AG04450 (cell line): ENCODE measurements at regions not wholly inside any gene's neighbourhood (a gene's known extent, or its start where the extent isn't known, plus 50 kb on each side); places are given as distances from the start of the nearest gene placed in this dataset.

ENCODE experiments used
- CTCF ChIA-PET: fragments of 300-600, 350-600 bp; formaldehyde crosslinking; extraction: SDS; loops from one replicate; lab custom pipeline; 2022; ENCODE audit warnings: antibody characterized with exemption, inconsistent platforms; lab: Charles Lee
- POLR2A ChIA-PET: fragments of 350-600 bp; formaldehyde crosslinking; extraction: SDS; loops from one replicate; lab custom pipeline; 2021; ENCODE audit warnings: antibody characterized with exemption, inconsistent platforms; lab: Yijun Ruan, JAX
- DNase-seq: peaks from one replicate; pipeline ENCODE4 v3.0.0-alpha.2; 2011; ENCODE audit warnings: low read depth, low spot score
- H3K27ac ChIP-seq: one replicate; pipeline ENCODE4 v1.5.1; 2012; ENCODE audit warnings: low read depth, low read length, control low read depth
- H3K27me3 ChIP-seq: one replicate; pipeline ENCODE4 v1.6.0; 2012; ENCODE audit warnings: low read length; ENCODE audit not compliant: control insufficient read depth, insufficient read depth
- H3K4me3 ChIP-seq: 2 replicates; pipeline ENCODE4 v1.5.1; 2011; ENCODE audit warnings: mild to moderate bottlenecking, low read depth, low read length, control low read depth
- H3K9me3 ChIP-seq: 2 replicates; pipeline ENCODE4 v1.5.1; 2012; ENCODE audit warnings: low read length; ENCODE audit not compliant: control insufficient read depth, insufficient read depth
- TF ChIP-seq, protein P1 (sequence below): IDR thresholded peaks from 2 replicates; pipeline ENCODE4 v1.5.1; 2011; ENCODE audit warnings: low read depth, low read length, control low read depth, inconsistent platforms

DNA sequence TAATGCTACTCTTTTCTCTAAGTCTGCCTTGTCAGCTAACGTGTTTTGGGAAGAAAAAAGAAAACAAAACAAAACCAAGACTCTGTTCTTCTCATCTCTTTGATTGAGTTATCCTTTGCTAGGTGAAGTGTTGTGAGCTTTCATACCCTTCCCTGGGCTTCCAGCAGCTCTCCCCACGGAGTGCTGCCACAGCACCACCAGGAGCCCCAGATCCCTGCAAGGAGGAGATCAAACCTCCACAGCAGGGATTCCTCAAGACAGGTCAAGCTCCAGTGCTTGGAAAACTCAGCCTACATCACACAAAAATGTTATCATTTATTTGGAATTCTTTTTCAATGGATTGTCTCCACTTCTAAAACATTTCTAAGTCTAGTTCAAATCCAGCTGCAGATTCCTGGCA lies 1981.9 kb upstream of the TENM3 start:
- no peaks in the 10 kb centered on the region for H3K27me3 ChIP-seq
- CTCF ChIA-PET, result no interaction called here
- no peak overlapping the region for H3K27ac ChIP-seq
- POLR2A ChIA-PET, result no interaction called here
- no peak for DNase-seq
- H3K9me3 ChIP-seq, result no peaks in the 10 kb centered on the region
- TF ChIP-seq, protein P1, sequence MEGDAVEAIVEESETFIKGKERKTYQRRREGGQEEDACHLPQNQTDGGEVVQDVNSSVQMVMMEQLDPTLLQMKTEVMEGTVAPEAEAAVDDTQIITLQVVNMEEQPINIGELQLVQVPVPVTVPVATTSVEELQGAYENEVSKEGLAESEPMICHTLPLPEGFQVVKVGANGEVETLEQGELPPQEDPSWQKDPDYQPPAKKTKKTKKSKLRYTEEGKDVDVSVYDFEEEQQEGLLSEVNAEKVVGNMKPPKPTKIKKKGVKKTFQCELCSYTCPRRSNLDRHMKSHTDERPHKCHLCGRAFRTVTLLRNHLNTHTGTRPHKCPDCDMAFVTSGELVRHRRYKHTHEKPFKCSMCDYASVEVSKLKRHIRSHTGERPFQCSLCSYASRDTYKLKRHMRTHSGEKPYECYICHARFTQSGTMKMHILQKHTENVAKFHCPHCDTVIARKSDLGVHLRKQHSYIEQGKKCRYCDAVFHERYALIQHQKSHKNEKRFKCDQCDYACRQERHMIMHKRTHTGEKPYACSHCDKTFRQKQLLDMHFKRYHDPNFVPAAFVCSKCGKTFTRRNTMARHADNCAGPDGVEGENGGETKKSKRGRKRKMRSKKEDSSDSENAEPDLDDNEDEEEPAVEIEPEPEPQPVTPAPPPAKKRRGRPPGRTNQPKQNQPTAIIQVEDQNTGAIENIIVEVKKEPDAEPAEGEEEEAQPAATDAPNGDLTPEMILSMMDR, result no peak
- no peak overlapping the region for H3K4me3 ChIP-seq

DNA sequence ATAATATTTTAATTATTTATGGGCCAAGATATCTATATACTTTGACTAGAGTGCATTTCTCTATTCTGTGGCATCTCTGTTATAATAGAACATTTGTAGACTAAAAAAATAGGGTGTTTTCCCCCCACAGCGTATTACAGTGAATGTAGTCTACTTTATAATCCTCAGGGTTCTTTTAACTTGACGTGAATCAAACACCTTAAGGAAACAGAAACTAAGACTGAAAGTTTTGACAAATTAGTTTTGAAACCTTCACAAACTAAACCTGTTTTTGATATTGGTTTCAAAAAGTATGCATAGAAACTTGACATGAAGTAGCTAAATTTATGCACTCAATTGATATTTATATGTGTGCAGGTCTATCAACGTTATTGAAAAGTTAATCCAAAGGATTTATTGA lies 1963.1 kb upstream of the TENM3 start:
- H3K27me3 ChIP-seq, result no peaks in the 10 kb centered on the region
- POLR2A ChIA-PET, result no interaction called here
- no peak for DNase-seq
- H3K4me3 ChIP-seq, result no peak overlapping the region
- no peaks in the 10 kb centered on the region for H3K9me3 ChIP-seq
- TF ChIP-seq, protein P1, result no peak
- CTCF ChIA-PET, result no interaction called here
- no peak overlapping the region for H3K27ac ChIP-seq

DNA sequence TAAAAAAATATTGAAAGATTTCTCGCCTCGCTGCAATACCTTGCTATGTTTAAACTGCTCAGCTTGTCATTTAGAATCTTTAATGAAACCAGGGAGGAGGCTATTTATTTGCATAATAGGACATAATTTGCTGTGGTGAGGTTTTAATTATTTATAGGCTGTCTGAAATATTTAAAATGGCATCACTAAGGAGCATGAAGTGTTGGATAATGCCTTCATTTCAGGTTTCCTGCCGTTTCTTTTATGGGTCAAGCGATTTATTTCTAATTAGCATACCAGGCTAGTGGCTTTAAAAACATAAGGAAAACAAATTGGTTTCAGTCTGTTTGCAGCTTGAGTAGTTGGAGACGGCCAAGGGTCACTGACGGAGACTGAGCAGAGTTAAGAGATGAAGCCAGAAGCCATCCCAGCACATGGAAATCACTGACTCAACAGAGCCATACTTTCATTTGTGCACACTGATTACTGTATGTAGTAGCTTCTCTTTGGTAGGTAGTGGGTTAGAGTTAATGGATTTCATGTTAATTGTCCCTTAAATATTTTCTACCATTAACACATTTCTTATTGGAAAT lies 1962.4 kb upstream of the TENM3 start:
- TF ChIP-seq, protein P1, result no peak
- Histone ChIP-seq H3K4me3 (no peak overlapping the region), H3K9me3 (no peaks in the 10 kb centered on the region), H3K27ac (no peak overlapping the region), H3K27me3 (no peaks in the 10 kb centered on the region)
- DNase-seq, result no peak
- POLR2A ChIA-PET, result no interaction called here
- CTCF ChIA-PET, result no interaction called here

DNA sequence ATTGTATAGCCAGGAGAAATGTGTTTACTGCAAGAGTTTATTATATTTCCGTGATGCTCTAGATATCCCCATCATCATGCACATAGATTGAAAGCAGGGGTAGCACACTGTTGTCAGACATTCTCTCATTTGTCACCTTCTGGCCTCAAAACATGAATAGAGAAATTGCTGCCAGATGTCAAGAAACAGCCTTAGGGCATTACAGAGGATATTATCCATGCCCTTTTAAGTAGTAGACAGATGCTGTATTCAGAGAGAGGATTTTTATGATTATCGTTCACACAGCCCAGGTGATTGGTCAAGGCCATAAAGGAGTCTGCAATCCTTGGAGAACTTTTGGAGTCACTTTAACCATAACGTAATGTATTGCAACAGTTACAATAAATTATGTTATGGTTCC lies 1961.5 kb upstream of the TENM3 start:
- TF ChIP-seq, protein P1, result no peak
- no peaks in the 10 kb centered on the region for H3K27me3 ChIP-seq
- H3K27ac ChIP-seq, result no peak overlapping the region
- ChIA-PET CTCF (no interaction called here), POLR2A (no interaction called here)
- no peak for DNase-seq
- no peak overlapping the region for H3K4me3 ChIP-seq
- no peaks in the 10 kb centered on the region for H3K9me3 ChIP-seq

DNA sequence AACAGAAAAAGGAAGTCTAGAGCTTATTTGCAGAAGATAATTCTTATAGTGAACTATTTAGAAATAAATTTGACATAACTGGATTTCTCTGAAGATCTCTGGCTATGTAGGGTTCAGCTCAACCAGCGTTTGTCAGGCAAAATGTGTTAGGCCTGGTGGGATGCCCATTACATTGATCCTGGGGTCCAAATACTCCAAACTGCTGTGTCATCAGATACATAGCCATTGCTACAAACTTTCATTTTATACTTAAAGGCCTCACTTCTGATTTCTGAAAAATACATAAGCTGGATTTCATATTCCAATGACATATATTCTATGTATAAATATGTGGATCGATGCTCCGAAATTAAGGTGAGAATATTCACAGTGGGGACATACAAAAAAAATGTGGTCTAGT lies 1958.9 kb upstream of the TENM3 start:
- Histone ChIP-seq H3K27ac (no peak overlapping the region), H3K27me3 (no peaks in the 10 kb centered on the region), H3K9me3 (no peaks in the 10 kb centered on the region), H3K4me3 (no peak overlapping the region)
- no peak for DNase-seq
- ChIA-PET CTCF (no interaction called here), POLR2A (no interaction called here)
- TF ChIP-seq, protein P1, result no peak
